PC-3 (cell line): ENCODE measurements at regions not wholly inside any gene's neighbourhood (a gene's known extent, or its start where the extent isn't known, plus 50 kb on each side); places are given as distances from the start of the nearest gene placed in this dataset.

Experiments used
- ATAC-seq: fragments of 200-7000 bp; cut with Tn5 transposase; 2 replicates; pipeline ENCODE4 v1.9.1; 2020; ENCODE audit warnings: mild to moderate bottlenecking, moderate library complexity
- BruUV-seq: library from RNA; stranded (reverse); fragments of 400-500 nt; replicated peaks from 2 replicates; lab custom pipeline; 2021; lab: Mats Ljungman, UMichigan
- CTCF ChIA-PET: fragments of 300-600 bp; sonication (Branson Sonifier 250); formaldehyde crosslinking; loops from one replicate; lab custom pipeline; 2022; ENCODE audit warnings: antibody characterized with exemption; lab: Charles Lee
- POLR2A ChIA-PET: fragments of 300-600 bp; sonication (Branson Sonifier 250); formaldehyde crosslinking; loops from one replicate; lab custom pipeline; 2022; ENCODE audit warnings: antibody characterized with exemption; ENCODE audit not compliant: unreplicated experiment; lab: Charles Lee
- DNase-seq: peaks from one replicate; pipeline ENCODE4 v3.0.0-alpha.2; 2015
- H2AFZ ChIP-seq: fragments of 300-600 bp; sonication (generic); 2 replicates; pipeline ENCODE4 v1.6.0; 2016; ENCODE audit warnings: antibody characterized with exemption, low read length
- H3F3A ChIP-seq: fragments of 300-600 bp; sonication (generic); one replicate; pipeline ENCODE4 v1.6.0; 2017; ENCODE audit warnings: antibody characterized with exemption, low read length, control low read depth, mild to moderate bottlenecking; ENCODE audit not compliant: unreplicated experiment
- H3K27ac ChIP-seq: fragments of 300-600 bp; sonication (generic); 2 replicates; pipeline ENCODE4 v1.5.1; 2016; ENCODE audit warnings: mild to moderate bottlenecking, low read length
- H3K27me3 ChIP-seq: fragments of 300-600 bp; sonication (generic); 2 replicates; pipeline ENCODE4 v1.6.1; 2016; ENCODE audit warnings: low read length, mixed read lengths
- H3K36me3 ChIP-seq: fragments of 300-600 bp; sonication (generic); 2 replicates; pipeline ENCODE4 v1.6.1; 2016; ENCODE audit warnings: low read depth, mixed run types, low read length, mixed read lengths
- H3K4me1 ChIP-seq: fragments of 300-600 bp; sonication (generic); 2 replicates; pipeline ENCODE4 v1.5.1; 2016; ENCODE audit warnings: low read length; ENCODE audit not compliant: insufficient read depth
- H3K4me2 ChIP-seq: fragments of 300-600 bp; sonication (generic); 2 replicates; pipeline ENCODE4 v1.6.0; 2016; ENCODE audit warnings: low read length
- H3K4me3 ChIP-seq: fragments of 300-600 bp; sonication (generic); 2 replicates; pipeline ENCODE4 v1.5.1; 2016; ENCODE audit warnings: mild to moderate bottlenecking, low read length, mixed read lengths
- H3K79me2 ChIP-seq: fragments of 300-600 bp; sonication (generic); 2 replicates; pipeline ENCODE4 v1.6.1; 2017; ENCODE audit warnings: low read length, mixed read lengths
- H3K9ac ChIP-seq: fragments of 300-600 bp; sonication (generic); 2 replicates; pipeline ENCODE4 v1.6.0; 2016; ENCODE audit warnings: mild to moderate bottlenecking, low read length
- H3K9me2 ChIP-seq: fragments of 300-600 bp; sonication (generic); replicated peaks from 2 replicates; pipeline ENCODE4 v1.6.1; 2016; ENCODE audit warnings: mixed run types, low read length, mixed read lengths
- H3K9me3 ChIP-seq: fragments of 300-600 bp; sonication (generic); 2 replicates; pipeline ENCODE4 v1.6.1; 2016; ENCODE audit warnings: low read length, mixed read lengths
- H4K20me1 ChIP-seq: fragments of 300-600 bp; sonication (generic); 2 replicates; pipeline ENCODE4 v1.6.1; 2016; ENCODE audit warnings: low read length, mixed read lengths
- EZH2 ChIP-seq: fragments of 300-600 bp; sonication (generic); IDR thresholded peaks from one replicate; pipeline ENCODE4 v1.6.1; 2017; ENCODE audit warnings: antibody characterized with exemption, mild to moderate bottlenecking, low read length; ENCODE audit not compliant: unreplicated experiment
- EZH2phosphoT487 ChIP-seq: fragments of 300-600 bp; sonication (generic); IDR thresholded peaks from 2 replicates; pipeline ENCODE4 v1.6.1; 2018; ENCODE audit warnings: mild to moderate bottlenecking, antibody characterized with exemption, low read length, borderline replicate concordance
- intact Hi-C: fragments of 100-400 bp; cut with micrococcal nuclease; formaldehyde crosslinking; loops from 2 replicates; pipeline ENCODE4 v1.9.0; 2023
- TF ChIP-seq, protein P1 (sequence below): fragments of 300-600 bp; sonication (generic); conservative IDR thresholded peaks from 2 replicates; pipeline ENCODE4 v1.5.1; 2017; ENCODE audit warnings: antibody characterized with exemption, low read depth, mild to moderate bottlenecking, low read length

DNA sequence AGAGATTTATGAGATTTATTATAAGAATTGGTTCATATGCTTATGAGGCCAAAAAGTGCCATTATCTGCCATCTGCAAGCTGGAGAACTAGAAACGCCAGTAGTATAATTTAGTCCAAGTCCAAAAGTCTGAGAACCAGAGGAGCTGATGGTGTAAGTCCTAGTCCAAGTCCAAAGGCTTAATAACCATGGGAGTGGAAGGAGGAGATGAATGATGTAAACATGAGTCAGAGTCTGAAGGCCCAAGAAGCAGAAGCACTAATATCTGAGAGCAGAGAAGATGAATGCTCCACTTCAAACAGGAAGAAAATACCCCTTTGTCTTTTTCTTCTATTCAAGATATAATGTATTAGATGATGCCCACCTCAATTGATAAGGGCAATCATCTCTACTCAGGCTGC lies 185.7 kb downstream of the CGGBP1 start:
- Histone ChIP-seq H3K9me2 (no peaks in the 10 kb centered on the region), H3F3A (no peaks in the 10 kb centered on the region), H3K36me3 (no peaks in the 10 kb centered on the region), H3K27me3 (no peaks in the 10 kb centered on the region), H3K9me3 (no peaks in the 10 kb centered on the region), H2AFZ (no peak overlapping the region), H3K27ac (no peak overlapping the region), H3K9ac (no peak overlapping the region), H4K20me1 (no peaks in the 10 kb centered on the region), H3K4me1 (no peaks in the 10 kb centered on the region), H3K4me2 (no peak overlapping the region), H3K79me2 (no peaks in the 10 kb centered on the region), H3K4me3 (no peak overlapping the region)
- CTCF ChIA-PET: no interaction called here
- intact Hi-C loops: no loop called here
- peak; percentile 98 for ATAC-seq
- TF ChIP-seq, protein P1, sequence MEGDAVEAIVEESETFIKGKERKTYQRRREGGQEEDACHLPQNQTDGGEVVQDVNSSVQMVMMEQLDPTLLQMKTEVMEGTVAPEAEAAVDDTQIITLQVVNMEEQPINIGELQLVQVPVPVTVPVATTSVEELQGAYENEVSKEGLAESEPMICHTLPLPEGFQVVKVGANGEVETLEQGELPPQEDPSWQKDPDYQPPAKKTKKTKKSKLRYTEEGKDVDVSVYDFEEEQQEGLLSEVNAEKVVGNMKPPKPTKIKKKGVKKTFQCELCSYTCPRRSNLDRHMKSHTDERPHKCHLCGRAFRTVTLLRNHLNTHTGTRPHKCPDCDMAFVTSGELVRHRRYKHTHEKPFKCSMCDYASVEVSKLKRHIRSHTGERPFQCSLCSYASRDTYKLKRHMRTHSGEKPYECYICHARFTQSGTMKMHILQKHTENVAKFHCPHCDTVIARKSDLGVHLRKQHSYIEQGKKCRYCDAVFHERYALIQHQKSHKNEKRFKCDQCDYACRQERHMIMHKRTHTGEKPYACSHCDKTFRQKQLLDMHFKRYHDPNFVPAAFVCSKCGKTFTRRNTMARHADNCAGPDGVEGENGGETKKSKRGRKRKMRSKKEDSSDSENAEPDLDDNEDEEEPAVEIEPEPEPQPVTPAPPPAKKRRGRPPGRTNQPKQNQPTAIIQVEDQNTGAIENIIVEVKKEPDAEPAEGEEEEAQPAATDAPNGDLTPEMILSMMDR: no peak
- TF ChIP-seq EZH2phosphoT487: no peak
- TF ChIP-seq EZH2: no peak
- DNase-seq: peak; percentile 60
- BruUV-seq: no TSS peak
- POLR2A ChIA-PET: no interaction called here

DNA sequence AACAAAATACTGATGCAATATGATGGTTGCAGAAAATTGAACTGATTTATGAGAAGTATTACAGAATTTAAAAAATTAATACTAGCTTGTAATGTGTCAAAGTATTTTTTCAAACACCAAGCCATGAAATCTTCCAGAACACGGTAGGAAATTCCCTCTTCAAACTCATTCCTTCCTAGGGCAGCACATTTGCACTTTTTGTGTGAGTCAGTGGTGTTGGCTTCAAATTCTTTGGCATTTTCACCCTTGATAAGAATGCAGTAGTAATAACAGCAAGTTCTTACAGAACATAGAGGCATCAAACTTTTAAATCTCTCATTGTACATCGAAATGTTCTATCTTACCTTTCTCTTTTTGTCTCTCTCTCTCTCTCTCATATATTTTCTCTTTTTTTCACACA lies 191.8 kb downstream of the CGGBP1 start:
- H4K20me1 ChIP-seq: no peaks in the 10 kb centered on the region
- POLR2A ChIA-PET: interaction anchor here (0.6 kb wide), 1 partner anchor 661 kb away, joined by 5 read pairs; no protein-coding TSS in a partner anchor
- H3K4me1 ChIP-seq: no peaks in the 10 kb centered on the region
- H3K79me2 ChIP-seq: no peaks in the 10 kb centered on the region
- no peak overlapping the region for H3K27ac ChIP-seq
- H3K9me2 ChIP-seq: no peaks in the 10 kb centered on the region
- BruUV-seq: no TSS peak
- TF ChIP-seq EZH2phosphoT487 (no peak), EZH2 (no peak)
- TF ChIP-seq, protein P1: no peak
- H3F3A ChIP-seq: no peaks in the 10 kb centered on the region
- no peaks in the 10 kb centered on the region for H3K27me3 ChIP-seq
- no peak for ATAC-seq
- H2AFZ ChIP-seq: no peak overlapping the region
- no peak for DNase-seq
- no peaks in the 10 kb centered on the region for H3K9me3 ChIP-seq
- CTCF ChIA-PET: no interaction called here
- H3K4me2 ChIP-seq: no peak overlapping the region
- intact Hi-C loops: no loop called here
- no peak overlapping the region for H3K4me3 ChIP-seq
- no peak overlapping the region for H3K9ac ChIP-seq
- no peaks in the 10 kb centered on the region for H3K36me3 ChIP-seq

GRCh38 chr3:87856126-87856525 lies 202.7 kb downstream of the CGGBP1 start:
- Histone ChIP-seq H3K4me1 (peaks cover 14% of the 10 kb centered on the region), H3K27me3 (no peaks in the 10 kb centered on the region), H2AFZ (no peak overlapping the region), H3K79me2 (no peaks in the 10 kb centered on the region), H3K9ac (no peak overlapping the region), H3K9me3 (no peaks in the 10 kb centered on the region), H3K9me2 (no peaks in the 10 kb centered on the region), H4K20me1 (no peaks in the 10 kb centered on the region), H3F3A (no peaks in the 10 kb centered on the region), H3K27ac (no peak overlapping the region), H3K4me2 (0 out of 2 replicates have a peak overlapping the region, but pooled peaks have one; percentile 20), H3K36me3 (no peaks in the 10 kb centered on the region), H3K4me3 (no peak overlapping the region)
- intact Hi-C loops: no loop called here
- ATAC-seq (peak; percentile 62), DNase-seq (peak; percentile 41)
- ChIA-PET CTCF (no interaction called here), POLR2A (no interaction called here)
- no TSS peak for BruUV-seq
- TF ChIP-seq EZH2 (no peak), EZH2phosphoT487 (no peak)
- TF ChIP-seq, protein P1: no peak
